Superior temporal gyrus (tissue), 1 donor: ENCODE measurements at regions not wholly inside any gene's neighbourhood (a gene's known extent, or its start where the extent isn't known, plus 50 kb on each side); places are given as distances from the start of the nearest gene placed in this dataset.

ENCODE experiments used
- DNase-seq: peaks from one replicate; pipeline ENCODE4 v3.0.0-alpha.2; 2016; ENCODE audit errors: extremely low spot score

DNA sequence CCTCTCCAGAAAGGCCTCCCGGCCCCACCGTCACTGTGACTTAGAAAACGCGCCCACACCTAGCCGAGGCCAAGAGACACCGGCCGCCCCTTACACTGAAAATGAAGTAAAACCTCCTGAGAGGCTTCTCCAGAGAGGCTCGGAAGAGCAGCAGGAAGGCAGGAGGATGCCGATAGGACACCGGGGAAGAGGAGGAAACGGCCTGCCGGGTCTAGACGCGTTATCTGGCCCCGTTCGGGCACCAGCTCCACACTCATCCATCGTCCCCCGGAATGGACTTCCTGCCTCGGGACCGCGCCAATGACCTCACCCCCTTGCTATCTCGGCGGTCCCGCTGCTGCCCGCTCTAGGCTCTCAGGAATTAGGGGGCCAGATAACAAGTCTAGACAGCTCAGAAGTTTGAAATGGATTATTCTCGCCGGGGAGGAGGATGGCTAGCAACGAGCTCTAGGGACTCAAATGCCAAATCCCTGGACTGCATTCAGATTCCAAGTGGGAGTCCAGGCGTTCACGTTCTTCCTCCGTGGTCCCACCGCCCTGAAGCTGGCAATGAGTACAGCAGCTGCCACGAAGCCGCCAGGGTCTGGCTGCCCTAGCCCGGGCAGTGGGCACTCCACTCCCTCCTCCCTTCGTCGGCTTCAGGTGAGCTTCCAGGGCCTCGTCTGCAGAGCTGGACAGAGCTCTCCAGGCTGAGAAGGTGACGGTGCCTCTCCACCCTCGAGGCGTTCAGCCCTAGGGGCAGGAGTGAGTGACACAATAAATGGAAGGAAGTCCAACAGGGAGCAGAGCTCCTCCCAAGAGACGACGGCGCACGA is 350.9 kb downstream of the FOXL1 start:
- DNase-seq = no peak

GRCh38 chr16:86930001-86930400 is 351.7 kb downstream of the FOXL1 start:
- DNase-seq = no peak

GRCh38 chr16:86930663-86931373 is 352.5 kb downstream of the FOXL1 start:
- DNase-seq = no peak

GRCh38 chr16:86931410-86931941 is 353.1 kb downstream of the FOXL1 start:
- no peak for DNase-seq

- no peak for DNase-seq
Observed at GRCh38 chr16:86932130-86932982, 354.0 kb downstream of the FOXL1 start.

DNA sequence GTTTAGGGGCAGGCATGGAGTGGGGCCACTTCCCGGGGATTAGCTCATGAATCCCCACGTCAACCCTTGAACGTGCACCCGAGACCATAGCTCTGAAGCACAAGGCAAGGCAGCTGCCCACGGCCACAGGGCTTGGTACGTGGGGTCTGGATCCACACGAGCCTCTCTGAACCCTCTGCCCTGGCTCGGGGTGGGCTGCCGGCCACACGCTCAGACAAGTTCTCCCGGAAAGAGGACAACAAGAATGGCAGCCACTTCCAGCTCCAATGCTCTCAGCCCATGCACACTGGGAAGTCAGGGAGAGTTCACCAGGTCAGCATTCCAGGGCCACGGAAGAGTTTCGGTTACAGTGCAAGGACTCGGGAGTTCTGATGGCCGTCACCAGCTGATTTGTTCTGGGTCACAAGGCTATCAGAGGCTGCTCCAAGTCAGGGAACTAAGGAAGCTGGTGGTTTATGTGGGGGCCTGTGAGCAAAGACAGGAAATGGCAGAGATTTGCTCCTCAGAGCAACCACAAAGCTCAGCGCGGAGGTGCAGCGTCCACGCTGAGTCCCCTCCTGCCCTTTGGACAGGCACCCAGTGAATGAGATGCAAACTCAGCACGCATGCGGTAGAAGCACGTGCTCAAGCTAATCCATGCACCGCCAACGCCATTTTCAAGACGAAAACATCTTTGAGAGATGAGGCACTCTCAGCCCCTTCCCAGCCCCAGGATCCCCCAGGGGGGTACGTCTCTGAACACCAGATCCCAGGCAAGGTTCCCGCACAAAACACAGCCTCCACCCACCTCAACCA is 356.4 kb downstream of the FOXL1 start:
- DNase-seq = no peak

GRCh38 chr16:86939609-86940008 is 361.3 kb downstream of the FOXL1 start:
- no peak for DNase-seq

- DNase-seq = no peak
Observed at GRCh38 chr16:86941731-86942130, 363.4 kb downstream of the FOXL1 start.

DNA sequence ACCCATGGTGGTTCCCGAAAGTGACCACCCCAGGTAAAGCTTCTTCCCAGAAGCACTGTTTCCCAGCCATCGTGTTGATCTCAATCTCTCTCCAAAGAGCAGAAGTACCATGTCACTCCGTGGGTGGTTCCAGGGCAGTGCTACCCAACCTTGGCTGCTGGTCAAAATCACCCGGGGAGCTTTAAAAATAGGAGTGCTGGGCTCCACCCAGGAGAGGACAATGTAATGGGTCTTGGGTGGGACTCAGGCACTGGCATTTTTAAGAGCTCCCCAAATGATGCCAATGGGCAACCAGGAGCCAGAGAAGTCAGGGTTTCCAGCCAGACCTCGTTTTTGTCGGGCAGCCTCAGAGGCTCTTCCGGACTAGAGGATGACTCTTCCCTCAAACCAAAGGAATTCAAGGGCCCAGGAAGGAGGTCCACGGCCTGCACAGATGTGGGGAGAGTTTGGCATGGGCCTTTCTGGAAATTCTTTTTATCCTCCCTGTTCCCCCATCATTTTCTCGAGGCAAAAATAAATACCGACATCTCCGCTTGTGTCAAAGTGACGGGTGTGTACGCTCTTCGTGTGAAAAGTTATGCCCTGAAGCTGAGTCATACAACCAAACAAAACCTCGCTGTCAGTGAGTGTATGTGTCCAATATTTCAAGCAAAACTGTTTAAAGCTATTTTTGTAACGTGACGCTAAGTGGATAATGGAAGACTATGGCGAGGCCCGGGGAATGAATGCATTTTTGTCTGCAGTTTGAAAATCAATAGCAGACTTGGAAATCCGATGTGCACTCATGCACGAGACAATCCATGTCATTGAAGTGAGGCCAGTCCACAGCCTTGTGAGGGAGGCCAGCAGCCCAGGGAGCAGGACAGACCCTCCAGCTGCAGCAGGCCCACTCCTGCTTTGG is 364.1 kb downstream of the FOXL1 start:
- no peak for DNase-seq

GRCh38 chr16:86945166-86945900 is 367.0 kb downstream of the FOXL1 start:
- no peak for DNase-seq

DNA sequence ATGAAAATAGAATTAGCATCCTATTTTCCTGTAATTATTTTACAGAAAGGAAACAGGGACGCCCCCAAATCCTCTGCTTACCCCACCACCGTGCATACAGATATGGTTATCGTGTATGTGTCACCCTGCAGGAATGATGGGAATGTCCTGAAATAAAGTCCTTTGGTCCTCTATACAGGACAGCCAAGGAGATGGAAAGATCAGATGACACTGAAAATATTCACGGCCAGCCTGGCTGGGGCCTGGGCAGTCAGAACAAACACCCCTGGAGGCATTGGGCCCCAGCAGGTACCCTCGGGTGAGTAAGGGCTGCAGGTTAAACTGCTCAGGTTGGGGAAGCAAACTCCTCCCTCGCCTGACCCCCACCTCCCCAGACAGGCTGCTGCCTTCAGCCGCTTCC is 368.0 kb downstream of the FOXL1 start:
- DNase-seq = no peak

- DNase-seq = no peak
Observed at GRCh38 chr16:86946981-86947380, 368.6 kb downstream of the FOXL1 start.

DNA sequence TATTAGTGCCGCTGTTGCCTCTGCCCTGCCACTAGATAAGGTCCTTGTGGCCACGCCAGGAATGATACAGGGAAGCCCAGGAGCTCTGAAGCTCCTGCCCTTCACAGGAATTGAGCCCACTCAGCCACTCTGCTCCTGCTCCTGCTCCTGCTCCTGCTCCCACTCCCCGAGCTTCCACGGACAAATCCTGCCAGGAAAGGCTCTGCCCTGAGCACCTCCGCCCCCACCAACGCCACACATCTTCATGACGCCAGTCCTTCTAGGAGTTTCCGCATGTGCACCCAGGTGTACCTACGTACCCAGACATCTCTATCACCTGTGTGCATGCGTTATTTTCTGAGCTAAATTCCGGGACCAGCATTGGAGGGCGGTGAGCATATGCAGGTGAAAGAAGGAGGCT is 369.1 kb downstream of the C16orf95 start:
- no peak for DNase-seq

DNA sequence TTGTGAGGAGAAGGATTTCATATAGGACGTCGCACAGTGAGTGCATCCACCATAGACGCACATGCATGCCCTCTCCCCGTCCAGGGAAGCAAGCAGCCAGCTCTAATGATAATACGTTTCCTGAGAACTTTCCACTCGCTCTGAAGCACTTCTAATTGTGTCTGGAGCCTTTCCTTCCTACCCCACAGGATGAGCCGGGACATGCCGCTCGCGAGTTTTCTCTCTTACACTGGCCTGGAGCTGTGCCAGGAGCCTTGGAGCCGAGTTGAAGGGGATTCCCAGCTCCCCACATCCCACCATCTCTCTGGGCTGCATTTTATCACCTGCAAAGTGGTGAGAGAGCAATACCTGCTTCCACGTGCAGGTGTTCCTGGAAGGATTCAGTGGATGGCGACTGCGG is 368.1 kb downstream of the C16orf95 start:
- no peak for DNase-seq

DNA sequence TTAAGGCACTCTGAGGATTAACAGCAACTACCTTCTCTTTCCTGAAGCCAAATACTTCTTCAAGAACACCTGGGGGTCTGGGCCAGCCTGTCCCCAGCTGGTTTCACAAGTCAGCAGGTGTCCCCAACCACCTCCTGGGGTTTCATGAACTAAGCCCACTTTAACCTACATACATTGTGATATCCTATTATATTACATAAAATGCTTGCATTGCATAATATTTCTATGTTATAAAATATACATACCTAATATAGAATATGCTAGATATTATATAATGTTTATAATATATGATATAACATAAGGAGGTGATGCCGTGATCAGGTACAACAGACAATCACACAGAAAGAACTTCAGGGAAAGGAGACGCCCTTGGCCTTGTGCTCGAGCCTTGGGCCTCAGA is 367.6 kb downstream of the C16orf95 start:
- no peak for DNase-seq

DNA sequence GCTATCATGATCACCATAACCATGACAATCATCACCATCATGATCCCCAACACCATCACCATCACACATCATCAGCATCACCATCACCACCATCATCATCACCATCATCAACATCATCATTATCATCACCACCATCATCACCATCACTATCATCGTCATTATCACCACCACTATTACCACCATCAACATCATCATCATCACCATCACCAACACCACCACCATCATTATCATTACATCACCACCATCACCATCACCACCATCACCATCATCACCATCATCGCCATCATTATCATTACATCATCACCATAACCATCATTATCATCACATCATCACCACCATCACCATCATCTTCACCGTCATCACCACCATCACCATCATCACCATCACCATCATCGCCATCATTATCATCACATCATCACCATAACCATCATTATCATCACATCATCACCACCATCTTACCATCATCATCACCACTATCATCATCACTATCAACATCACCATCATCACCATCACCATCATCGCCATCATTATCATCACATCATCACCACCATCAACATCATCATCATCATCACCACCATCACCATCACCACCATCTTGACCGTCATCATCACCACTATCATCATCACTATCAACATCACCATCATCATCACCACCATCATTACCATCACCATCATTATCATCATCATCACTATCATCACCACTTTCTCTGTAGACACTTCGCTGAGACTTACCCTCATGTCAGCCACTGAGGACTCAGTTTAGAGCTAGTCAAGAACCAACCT is 366.0 kb downstream of the C16orf95 start:
- DNase-seq = no peak

DNA sequence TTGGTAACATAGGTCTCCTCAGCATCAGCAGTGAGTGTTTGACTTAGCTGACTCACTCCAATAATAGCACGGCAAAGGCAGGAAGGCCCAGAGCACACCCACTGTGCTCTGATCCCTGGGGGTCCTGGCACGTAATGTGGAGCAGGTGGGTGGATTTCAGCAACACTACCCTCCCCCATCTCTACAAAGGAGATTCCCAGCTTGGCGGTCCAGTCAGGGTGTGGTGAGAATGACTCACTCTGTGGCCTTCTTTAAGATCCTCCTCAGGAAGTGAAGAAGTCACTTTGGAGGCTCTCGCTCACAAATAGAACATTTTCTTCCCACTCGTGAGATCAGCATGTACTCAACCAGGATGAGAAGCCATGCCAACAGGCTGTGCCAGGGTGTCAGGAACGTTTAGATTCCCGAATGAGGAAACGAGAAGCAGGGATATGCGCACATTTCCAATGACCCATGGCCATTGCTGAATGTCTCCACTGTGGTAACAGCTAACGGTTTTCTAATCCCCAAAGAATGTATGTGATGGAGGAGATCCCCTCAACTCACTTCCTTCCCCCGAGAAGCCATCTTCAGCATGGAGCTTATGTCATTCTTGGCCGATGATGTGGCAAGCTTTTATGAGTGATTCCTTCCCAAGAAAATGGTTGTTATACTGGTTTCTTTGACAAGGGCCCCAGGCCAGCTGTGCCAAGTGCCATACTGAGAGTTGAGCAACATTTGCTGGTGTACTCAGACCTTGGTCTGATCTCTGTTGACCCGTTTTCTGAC is 365.2 kb downstream of the C16orf95 start:
- peak; percentile 26 for DNase-seq

DNA sequence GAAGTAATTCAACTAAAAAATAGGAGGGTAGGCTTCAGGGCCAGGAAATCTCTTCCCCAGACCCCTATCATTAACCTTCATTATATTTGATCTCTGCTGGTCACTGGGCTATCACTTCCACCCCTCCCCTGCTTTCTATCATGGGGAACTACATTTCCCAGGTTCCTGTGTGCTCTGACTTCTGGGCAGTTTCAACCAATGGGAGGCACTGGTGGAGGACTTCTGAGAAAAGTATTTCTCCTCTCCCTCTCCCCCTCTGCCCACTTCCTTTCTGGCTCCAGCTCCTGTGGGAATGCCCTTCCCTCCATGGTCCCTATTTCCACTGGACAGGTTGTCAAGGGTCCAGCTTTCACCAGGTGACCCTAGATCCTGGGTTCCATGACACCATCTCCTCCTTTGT is 364.4 kb downstream of the C16orf95 start:
- DNase-seq = no peak
